H1 (cell line): ENCODE measurements at regions not wholly inside any gene's neighbourhood (a gene's known extent, or its start where the extent isn't known, plus 50 kb on each side); places are given as distances from the start of the nearest gene placed in this dataset.
A peak's percentile ranks its signal among the peaks of the same experiment; 100 is the strongest.

Experiments
- CTCF ChIA-PET: fragments of 300-600 bp; sonication (Branson Sonifier 250); formaldehyde crosslinking; loops from one replicate; lab custom pipeline; 2021; ENCODE audit not compliant: partially characterized antibody; lab: Charles Lee
- POLR2A ChIA-PET: fragments of 300-600 bp; sonication (Branson Sonifier 250); formaldehyde crosslinking; loops from one replicate; lab custom pipeline; 2021; ENCODE audit warnings: inconsistent platforms; ENCODE audit not compliant: partially characterized antibody; lab: Charles Lee
- DNase-seq, 2 experiments: peaks; one replicate each; pipeline versions ENCODE4 v3.0.0 to v3.0.0-alpha.2; 2010 to 2022; ENCODE audit warnings: low spot score in 2 of 2, low read depth in 1 of 2, mixed read lengths in 1 of 2
- FAIRE-seq: peaks from 2 replicates; lab custom pipeline; 2011; peaks lifted over from hg19 to GRCh38; lab: Jason Lieb, UNC
- H2AFZ ChIP-seq: 2 replicates; pipeline ENCODE4 v1.8.1; 2012; ENCODE audit warnings: low read length, inconsistent platforms
- H2AK5ac ChIP-seq: 2 replicates; pipeline ENCODE4 v1.6.1; 2013; ENCODE audit warnings: low read depth, low read length
- H2BK120ac ChIP-seq: replicated peaks from 2 replicates; pipeline ENCODE3; 2013; ENCODE audit warnings: low read depth, low read length, inconsistent platforms
- H2BK12ac ChIP-seq: 2 replicates; pipeline ENCODE4 v1.6.1; 2013; ENCODE audit warnings: low read depth, low read length
- H2BK15ac ChIP-seq: 2 replicates; pipeline ENCODE4 v1.6.1; 2013; ENCODE audit warnings: low read length
- H2BK20ac ChIP-seq: 2 replicates; pipeline ENCODE4 v1.6.1; 2013; ENCODE audit warnings: low read length
- H2BK5ac ChIP-seq: 2 replicates; pipeline ENCODE4 v1.6.1; 2013; ENCODE audit warnings: low read depth, low read length
- H3K14ac ChIP-seq: 2 replicates; pipeline ENCODE4 v1.6.1; 2013; ENCODE audit warnings: inconsistent platforms; ENCODE audit not compliant: insufficient read length
- H3K18ac ChIP-seq: 2 replicates; pipeline ENCODE4 v1.6.1; 2013; ENCODE audit warnings: low read length; ENCODE audit errors: extremely low read depth
- H3K23ac ChIP-seq: 2 replicates; pipeline ENCODE4 v1.6.1; 2013; ENCODE audit warnings: inconsistent platforms; ENCODE audit not compliant: insufficient read length
- H3K23me2 ChIP-seq: 2 replicates; pipeline ENCODE4 v1.6.1; 2013; ENCODE audit warnings: low read depth, low read length
- H3K27ac ChIP-seq: 2 replicates; pipeline ENCODE4 v1.6.1; 2011; ENCODE audit warnings: low read depth, low read length, inconsistent platforms
- H3K27me3 ChIP-seq, 4 experiments: replicated peaks in 1 of 4; 1 replicate in 1 of 4; 2 replicates in 3 of 4; pipeline versions ENCODE4 v1.6.1 to v1.8.1; 2011 to 2013; ENCODE audit warnings: low read length in 3 of 4, mild to moderate bottlenecking in 3 of 4, inconsistent platforms in 2 of 4, mixed read lengths in 2 of 4, moderate library complexity in 1 of 4; ENCODE audit not compliant: control insufficient read depth in 3 of 4, insufficient read depth in 3 of 4; ENCODE audit errors: extremely low read depth in 1 of 4
- H3K36me3 ChIP-seq, 4 experiments: 2 replicates each; pipeline versions ENCODE4 v1.6.1 to v1.8.1; 2011 to 2013; ENCODE audit warnings: mild to moderate bottlenecking in 4 of 4, low read length in 3 of 4, moderate library complexity in 2 of 4, control low read depth in 1 of 4, inconsistent platforms in 1 of 4; ENCODE audit not compliant: insufficient read depth in 4 of 4, control insufficient read depth in 2 of 4
- H3K4ac ChIP-seq: replicated peaks from 2 replicates; pipeline ENCODE3; 2013; ENCODE audit warnings: low read length, low read depth, mixed read lengths, inconsistent platforms; ENCODE audit not compliant: insufficient read length
- H3K4me1 ChIP-seq, 4 experiments: replicated peaks in 1 of 4; 1 replicate in 1 of 4; 2 replicates in 3 of 4; pipeline versions ENCODE4 v1.6.1 to v1.8.1; 2011 to 2013; ENCODE audit warnings: low read length in 3 of 4, inconsistent platforms in 2 of 4, mixed read lengths in 1 of 4; ENCODE audit not compliant: insufficient read depth in 4 of 4, control insufficient read depth in 3 of 4
- H3K4me2 ChIP-seq, 2 experiments: 2 replicates each; pipeline versions ENCODE4 v1.6.1 to v1.8.1; 2011 to 2013; ENCODE audit warnings: low read depth in 2 of 2, low read length in 2 of 2, control low read depth in 1 of 2, inconsistent platforms in 1 of 2, mild to moderate bottlenecking in 1 of 2; ENCODE audit not compliant: insufficient read depth in 1 of 2
- H3K4me3 ChIP-seq, 4 experiments: fragments of 200-600, 300-600 bp in 1 of 4; sonication (generic), shearing (Covaris generic), sonication (Bioruptor Twin) in 1 of 4; 2 replicates each; pipeline versions ENCODE4 v1.5.1 to v1.8.1; 2011 to 2016; ENCODE audit warnings: low read length in 4 of 4, low read depth in 3 of 4, control low read depth in 2 of 4, inconsistent platforms in 2 of 4, mild to moderate bottlenecking in 2 of 4, mixed read lengths in 1 of 4, moderate library complexity in 1 of 4; ENCODE audit not compliant: insufficient read depth in 2 of 4; ENCODE audit errors: extremely low read depth in 1 of 4
- H3K56ac ChIP-seq: replicated peaks from 2 replicates; pipeline ENCODE3; 2013; ENCODE audit warnings: low read depth, mild to moderate bottlenecking, mixed read lengths, low read length, inconsistent platforms; ENCODE audit not compliant: insufficient read length
- H3K79me1 ChIP-seq: 2 replicates; pipeline ENCODE4 v1.6.1; 2013; ENCODE audit warnings: low read depth, low read length, control low read depth
- H3K79me2 ChIP-seq, 2 experiments: 2 replicates each; pipeline versions ENCODE4 v1.6.1 to v1.8.1; 2012 to 2013; ENCODE audit warnings: low read length in 2 of 2, mild to moderate bottlenecking in 2 of 2, inconsistent platforms in 1 of 2; ENCODE audit not compliant: insufficient read depth in 2 of 2, control insufficient read depth in 1 of 2
- H3K9ac ChIP-seq, 4 experiments: replicated peaks in 1 of 4; 1 replicate in 1 of 4; 2 replicates in 3 of 4; pipeline versions ENCODE4 v1.6.1 to v1.8.1; 2011 to 2013; ENCODE audit warnings: low read depth in 3 of 4, low read length in 3 of 4, control low read depth in 2 of 4, mild to moderate bottlenecking in 2 of 4, moderate library complexity in 2 of 4, inconsistent platforms in 1 of 4; ENCODE audit errors: extremely low read depth in 1 of 4
- H3K9me3 ChIP-seq, 2 experiments: 2 replicates each; pipeline versions ENCODE4 v1.6.1 to v1.8.1; 2012 to 2013; ENCODE audit warnings: mild to moderate bottlenecking in 2 of 2, moderate library complexity in 2 of 2, control low read depth in 1 of 2, inconsistent platforms in 1 of 2, low read depth in 1 of 2, low read length in 1 of 2, mixed read lengths in 1 of 2; ENCODE audit not compliant: insufficient read depth in 2 of 2
- H4K20me1 ChIP-seq, 2 experiments: replicated peaks in 1 of 2; 2 replicates each; pipeline versions ENCODE3 to v1.8.1; 2011 to 2013; ENCODE audit warnings: inconsistent platforms in 2 of 2, low read length in 2 of 2, mild to moderate bottlenecking in 1 of 2; ENCODE audit not compliant: insufficient read depth in 2 of 2, control insufficient read depth in 1 of 2
- H4K5ac ChIP-seq: 2 replicates; pipeline ENCODE4 v1.6.1; 2013; ENCODE audit warnings: low read length, low read depth, mixed read lengths, inconsistent platforms; ENCODE audit not compliant: insufficient read length
- H4K8ac ChIP-seq: 2 replicates; pipeline ENCODE4 v1.8.0; 2013; ENCODE audit warnings: mild to moderate bottlenecking, moderate library complexity, low read length, inconsistent platforms; ENCODE audit not compliant: insufficient read depth; ENCODE audit errors: extremely low read depth
- H4K91ac ChIP-seq: replicated peaks from 2 replicates; pipeline ENCODE3; 2013; ENCODE audit warnings: low read length, mixed read lengths, inconsistent platforms; ENCODE audit not compliant: insufficient read length
- ATF2 ChIP-seq: IDR thresholded peaks from 2 replicates; pipeline ENCODE4 v1.6.1; 2012; ENCODE audit warnings: low read length, inconsistent platforms
- CTCF ChIP-seq, 3 experiments: IDR thresholded peaks; 1 replicate in 2 of 3; 2 replicates in 1 of 3; pipeline versions ENCODE4 v1.5.1 to v1.6.1; 2011; ENCODE audit warnings: low read length in 3 of 3, mild to moderate bottlenecking in 3 of 3, inconsistent platforms in 2 of 3, low read depth in 1 of 3, moderate library complexity in 1 of 3; ENCODE audit not compliant: insufficient read depth in 1 of 3; ENCODE audit errors: control extremely low read depth in 1 of 3
- RAD21 ChIP-seq, 2 experiments: IDR thresholded peaks in 1 of 2; conservative IDR thresholded peaks in 1 of 2; 2 replicates each; pipeline ENCODE4 v1.6.1; 2011; ENCODE audit warnings: low read depth in 2 of 2, low read length in 2 of 2, improper control_type of control experiment in 1 of 2, inconsistent platforms in 1 of 2, mild to moderate bottlenecking in 1 of 2, moderate library complexity in 1 of 2
- YY1 ChIP-seq: IDR thresholded peaks from 2 replicates; pipeline ENCODE4 v1.6.1; 2011; ENCODE audit warnings: low read depth, mild to moderate bottlenecking, low read length
- WGBS, 2 experiments: shearing (Covaris generic) in 1 of 2; methylation state at CpG; one replicate each; pipeline versions ENCODE4 v1.1.6 to v1.1.7; 2013 to 2015; ENCODE audit warnings: low lambda C conversion rate in 2 of 2, mixed read lengths in 2 of 2, inconsistent platforms in 1 of 2, low coverage in 1 of 2, missing lambda C conversion rate in 1 of 2; ENCODE audit not compliant: insufficient replicate concordance in 2 of 2, insufficient coverage in 1 of 2, insufficient read length in 1 of 2; ENCODE audit errors: extremely low coverage in 1 of 2, missing lambda C conversion rate in 1 of 2; 5-methylcytosine and 5-hydroxymethylcytosine counted together

GRCh38 chr9:22986556-22986955 is 539.9 kb downstream of the DMRTA1 start:
- no peaks in the 10 kb centered on the region for H3K36me3 ChIP-seq
- H3K79me2 ChIP-seq: no peaks in the 10 kb centered on the region
- H4K5ac ChIP-seq: no peak overlapping the region
- no peak overlapping the region for H4K8ac ChIP-seq
- POLR2A ChIA-PET: no interaction called here
- no peaks in the 10 kb centered on the region for H3K9me3 ChIP-seq
- TF ChIP-seq CTCF (IDR thresholded peaks at IDR 0.05; ENCODE audit: control extremely low read depth in 1 of 3, insufficient read depth in 1 of 3, low read depth in 1 of 3, low read length in 3 of 3): peak in 1 of 3 experiments; percentile 49; a peak in 2 of 4 replicates
- no peak for TF ChIP-seq ATF2
- TF ChIP-seq YY1: no peak
- peak in 1 of 2 experiments; percentile 34; a peak in 1 of 4 replicates for TF ChIP-seq RAD21 (IDR thresholded peaks at IDR 0.05 in 1 of 2, conservative IDR thresholded peaks at IDR 0.05 in 1 of 2; ENCODE audit: low read depth in 2 of 2, low read length in 2 of 2)
- TF ChIP-seq, all 59 proteins: peak for 2
- Histone ChIP-seq H3K23me2 (no peaks in the 10 kb centered on the region), H3K79me1 (no peaks in the 10 kb centered on the region), H3K4me2 (no peak overlapping the region), H4K20me1 (no peaks in the 10 kb centered on the region), H2BK20ac (no peak overlapping the region), H2AFZ (peak overlapping the region; percentile 71; the same call in 1 of the 2 replicates), H2BK5ac (no peak overlapping the region), H3K14ac (no peak overlapping the region), H3K9ac (no peak overlapping the region), H3K4me1 (no peaks in the 10 kb centered on the region), H3K27me3 (no peaks in the 10 kb centered on the region), H4K91ac (no peak overlapping the region), H3K4ac (no peak overlapping the region), H3K4me3 (no peak overlapping the region), H2BK12ac (no peak overlapping the region), H3K23ac (no peak overlapping the region), H3K18ac (no peak overlapping the region), H3K56ac (no peak overlapping the region), H2BK120ac (no peak overlapping the region), H2AK5ac (no peak overlapping the region), H2BK15ac (no peak overlapping the region), H3K27ac (no peak overlapping the region)
- 96% methylated on average over 3 of the region's 3 CpGs; no CpG with 5 or more reads in 1 of the 2 experiments for WGBS, 2 experiments
- CTCF ChIA-PET: interaction anchor here (1.2 to 1.5 kb wide), 2 partner anchors 13 to 515 kb away, joined by 4 read pairs; no protein-coding TSS in a partner anchor
- no peak for FAIRE-seq
- DNase-seq: no peak
